ENCODE measurements at regions not wholly inside any gene's neighbourhood (a gene's known extent, or its start where the extent isn't known, plus 50 kb on each side); places are given as distances from the start of the nearest gene placed in this dataset.

DNA sequence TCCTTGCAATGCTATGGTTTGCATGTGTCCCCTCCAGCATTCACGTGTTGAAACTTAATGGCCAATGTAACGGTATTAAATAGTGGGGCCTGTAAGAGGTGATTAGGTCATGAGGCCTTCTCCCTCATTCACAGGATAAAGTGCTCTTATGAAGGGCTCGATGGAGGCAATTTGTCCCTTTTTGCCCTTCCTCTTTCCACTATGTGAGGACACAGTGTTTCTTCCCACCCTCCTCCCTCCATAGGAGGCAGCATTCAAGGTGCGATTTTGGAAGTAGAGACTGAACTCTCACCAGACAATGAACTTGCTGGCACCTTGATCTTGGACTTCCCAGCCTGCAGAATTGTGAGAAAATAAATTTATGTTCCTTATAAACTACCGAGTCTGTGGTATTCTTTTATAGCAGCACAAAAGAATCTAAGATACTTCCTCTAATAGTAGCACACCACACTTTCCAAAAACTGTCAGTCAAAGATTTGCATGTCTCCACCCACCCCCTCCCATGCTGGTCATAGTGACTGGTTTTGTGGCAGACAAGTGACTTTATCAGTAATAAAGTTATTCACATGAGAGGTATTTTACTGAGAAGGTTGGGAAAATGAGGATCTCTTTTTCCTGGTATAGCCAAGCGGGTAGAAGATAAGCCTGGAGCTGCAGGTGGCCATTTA is 113.5 kb upstream of the TTC29 start:
- TF ChIP-seq, protein P1, sequence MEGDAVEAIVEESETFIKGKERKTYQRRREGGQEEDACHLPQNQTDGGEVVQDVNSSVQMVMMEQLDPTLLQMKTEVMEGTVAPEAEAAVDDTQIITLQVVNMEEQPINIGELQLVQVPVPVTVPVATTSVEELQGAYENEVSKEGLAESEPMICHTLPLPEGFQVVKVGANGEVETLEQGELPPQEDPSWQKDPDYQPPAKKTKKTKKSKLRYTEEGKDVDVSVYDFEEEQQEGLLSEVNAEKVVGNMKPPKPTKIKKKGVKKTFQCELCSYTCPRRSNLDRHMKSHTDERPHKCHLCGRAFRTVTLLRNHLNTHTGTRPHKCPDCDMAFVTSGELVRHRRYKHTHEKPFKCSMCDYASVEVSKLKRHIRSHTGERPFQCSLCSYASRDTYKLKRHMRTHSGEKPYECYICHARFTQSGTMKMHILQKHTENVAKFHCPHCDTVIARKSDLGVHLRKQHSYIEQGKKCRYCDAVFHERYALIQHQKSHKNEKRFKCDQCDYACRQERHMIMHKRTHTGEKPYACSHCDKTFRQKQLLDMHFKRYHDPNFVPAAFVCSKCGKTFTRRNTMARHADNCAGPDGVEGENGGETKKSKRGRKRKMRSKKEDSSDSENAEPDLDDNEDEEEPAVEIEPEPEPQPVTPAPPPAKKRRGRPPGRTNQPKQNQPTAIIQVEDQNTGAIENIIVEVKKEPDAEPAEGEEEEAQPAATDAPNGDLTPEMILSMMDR (IDR thresholded peaks at IDR 0.05; ENCODE audit: poor library complexity), result no peak
- TF ChIP-seq EZH2 (IDR thresholded peaks at IDR 0.05; ENCODE audit: borderline replicate concordance), result no peak
